ENCODE measurements at regions not wholly inside any gene's neighbourhood (a gene's known extent, or its start where the extent isn't known, plus 50 kb on each side); places are given as distances from the start of the nearest gene placed in this dataset.

- no peak for DNase-seq
Measured at GRCh38 chr13:38520041-38520440, 166.8 kb upstream of the FREM2 start.

GRCh38 chr13:38527140-38527539 is 159.7 kb upstream of the FREM2 start:
- DNase-seq = no peak

DNA sequence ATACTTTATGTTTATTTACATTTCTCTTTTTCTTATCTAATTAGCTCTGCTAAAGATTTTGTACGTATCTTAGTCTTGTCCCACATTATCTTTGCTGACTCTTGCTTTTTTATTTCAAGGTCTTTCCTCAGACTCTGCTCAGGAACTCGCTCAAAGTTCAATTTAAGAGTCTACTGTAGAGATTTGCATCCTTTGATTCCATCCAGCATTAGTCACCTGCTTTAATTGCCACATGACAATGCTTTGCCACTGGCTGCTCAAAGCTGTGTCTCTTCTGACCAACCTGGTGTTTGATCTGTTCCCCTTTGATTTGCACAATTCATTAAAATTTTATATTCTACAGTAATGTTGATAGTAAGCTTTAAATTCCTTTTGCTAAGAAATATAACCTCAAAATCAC is 157.9 kb upstream of the FREM2 start:
- no peak for DNase-seq

DNA sequence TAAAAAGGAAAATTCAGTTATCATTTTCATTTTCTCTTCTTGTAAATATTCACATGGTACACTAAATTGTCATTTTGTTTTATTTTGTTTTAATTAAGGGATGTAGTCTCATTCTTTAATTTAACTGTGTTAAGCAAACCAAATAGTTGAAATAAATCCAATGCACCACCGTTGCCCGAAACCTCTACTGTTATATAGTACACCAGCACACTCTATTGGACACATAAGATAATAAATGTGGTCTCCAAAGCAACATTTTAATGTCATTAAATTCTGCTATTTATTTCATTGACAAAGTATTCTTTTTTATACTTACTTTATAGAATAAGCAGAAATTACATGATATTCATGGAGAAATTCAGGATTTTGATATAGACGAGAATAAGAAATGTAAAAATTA is 156.4 kb upstream of the FREM2 start:
- DNase-seq = no peak

- DNase-seq = no peak
Measured at GRCh38 chr13:38535261-38535660, 151.6 kb upstream of the FREM2 start.

GRCh38 chr13:38537051-38537450 is 149.8 kb upstream of the FREM2 start:
- no peak for DNase-seq

DNA sequence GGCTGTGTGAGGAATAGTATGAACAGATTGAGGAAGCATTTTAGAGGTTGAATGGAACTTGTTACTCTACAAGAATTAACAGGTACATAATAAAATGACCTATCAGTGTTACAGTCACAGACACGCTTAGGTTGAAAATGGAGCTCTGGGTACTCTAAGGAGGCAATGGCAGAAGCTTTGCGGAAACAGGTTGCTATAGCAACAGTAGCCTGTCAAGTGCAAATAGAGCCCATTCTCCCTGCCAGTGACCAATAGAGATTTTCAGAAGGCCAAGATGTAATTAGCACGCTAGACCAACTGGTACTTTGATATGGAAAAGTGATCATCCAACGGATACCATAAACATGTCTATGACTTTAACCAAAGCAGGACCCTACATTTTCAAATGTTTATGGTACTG is 148.5 kb upstream of the FREM2 start:
- no peak for DNase-seq

DNA sequence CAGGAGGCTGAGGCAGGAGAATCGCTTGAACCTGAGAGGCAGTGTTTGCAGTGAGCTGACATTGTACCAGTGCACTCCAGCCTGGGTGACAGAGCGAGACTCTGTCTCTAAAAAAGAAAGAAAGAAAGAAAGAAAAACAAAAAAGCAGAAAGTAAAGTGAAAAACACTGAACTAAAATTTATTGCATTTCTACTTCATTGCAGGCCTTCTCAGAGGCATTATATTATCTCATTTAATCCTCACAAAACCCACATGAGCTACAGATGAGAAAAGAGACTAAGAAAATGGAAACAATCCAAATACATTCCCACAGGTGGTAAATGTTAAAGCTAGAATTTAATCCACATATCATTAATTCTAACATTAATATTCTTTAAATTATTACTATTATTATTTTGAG is 147.2 kb upstream of the FREM2 start:
- DNase-seq = no peak

GRCh38 chr13:38542601-38543000 is 144.3 kb upstream of the FREM2 start:
- no peak for DNase-seq

DNA sequence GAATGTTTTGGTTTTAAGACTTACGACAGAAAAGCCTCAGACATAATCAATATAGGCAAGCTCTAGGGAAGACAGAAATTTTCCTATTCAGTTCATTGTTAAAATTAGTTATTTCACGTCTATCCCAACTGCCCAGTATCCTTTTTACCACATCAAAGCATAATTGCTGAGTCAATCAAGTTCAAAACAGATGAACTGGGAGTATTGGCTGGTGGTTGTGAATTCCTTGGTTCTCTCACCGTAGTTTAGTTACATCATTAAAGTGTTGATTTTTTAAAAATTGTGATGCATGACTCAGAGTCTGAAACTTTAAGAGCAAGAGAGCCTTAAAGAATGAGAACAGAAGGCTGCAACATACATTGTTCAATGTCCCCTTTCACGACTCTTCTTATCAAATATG is 143.3 kb upstream of the FREM2 start:
- no peak for DNase-seq

GRCh38 chr13:38563739-38564138 is 123.1 kb upstream of the FREM2 start:
- no peak for DNase-seq

DNA sequence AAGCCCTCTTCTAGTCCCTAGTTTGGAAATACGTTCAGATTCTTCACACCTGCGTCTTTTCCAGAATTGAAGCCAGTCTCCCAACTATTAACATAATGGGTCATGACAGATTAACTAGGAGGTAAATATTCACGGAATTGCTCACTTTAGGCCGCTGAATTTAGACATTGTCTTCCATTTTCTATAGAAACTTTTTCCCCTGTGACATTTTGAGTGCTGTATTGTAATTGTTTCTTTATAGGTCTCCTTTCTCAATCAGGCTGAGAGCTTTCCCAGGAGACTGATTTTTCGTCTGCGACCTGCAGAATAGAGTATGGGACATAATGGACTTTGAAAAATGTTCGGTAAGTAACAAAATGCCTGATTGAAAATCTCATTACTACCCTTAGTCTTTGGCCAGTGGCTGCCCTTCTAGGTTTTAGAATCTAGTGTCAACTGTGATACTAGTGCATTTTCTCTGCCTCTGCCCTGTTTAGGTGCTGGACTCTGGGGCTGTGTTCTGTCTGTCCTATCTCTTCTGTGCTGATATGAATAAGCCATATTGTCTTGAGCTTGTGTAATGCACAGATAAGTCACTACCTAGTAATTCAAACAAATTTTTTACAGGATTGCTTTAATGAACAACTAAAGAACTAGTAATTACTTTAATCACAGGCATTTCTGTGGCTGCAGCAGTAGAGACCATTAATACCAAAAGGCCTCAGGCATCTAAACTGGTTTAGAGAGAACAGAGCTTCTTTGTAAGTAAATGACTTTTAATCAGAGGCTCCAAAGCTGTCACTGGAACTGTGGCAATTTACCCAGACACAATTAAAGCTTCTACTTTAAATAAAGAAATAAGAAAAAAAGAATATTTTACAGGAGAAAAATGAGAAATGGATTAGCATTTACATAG is 122.4 kb upstream of the FREM2 start:
- DNase-seq = no peak

GRCh38 chr13:38566023-38566422 is 120.9 kb upstream of the FREM2 start:
- no peak for DNase-seq

- DNase-seq = no peak
Measured at GRCh38 chr13:38566519-38566918, 120.4 kb upstream of the FREM2 start.

DNA sequence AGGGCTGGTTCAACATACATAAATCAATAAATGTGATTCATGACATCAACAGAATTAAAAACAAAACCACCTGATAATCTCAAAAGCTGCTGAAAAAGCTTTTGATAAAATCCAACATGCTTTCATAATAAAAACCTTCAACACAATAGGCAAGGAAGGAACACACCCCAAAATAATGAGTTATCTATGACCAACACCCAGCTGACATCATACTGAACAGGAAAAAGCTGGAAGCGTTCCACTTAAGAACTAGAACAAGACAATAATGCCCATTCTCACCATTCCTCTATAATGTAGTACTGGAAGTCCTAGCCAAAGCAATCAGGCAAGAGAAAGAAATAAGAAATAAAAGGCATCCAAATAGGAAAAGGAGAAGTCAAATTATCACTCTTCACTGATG is 116.2 kb upstream of the FREM2 start:
- no peak for DNase-seq

DNA sequence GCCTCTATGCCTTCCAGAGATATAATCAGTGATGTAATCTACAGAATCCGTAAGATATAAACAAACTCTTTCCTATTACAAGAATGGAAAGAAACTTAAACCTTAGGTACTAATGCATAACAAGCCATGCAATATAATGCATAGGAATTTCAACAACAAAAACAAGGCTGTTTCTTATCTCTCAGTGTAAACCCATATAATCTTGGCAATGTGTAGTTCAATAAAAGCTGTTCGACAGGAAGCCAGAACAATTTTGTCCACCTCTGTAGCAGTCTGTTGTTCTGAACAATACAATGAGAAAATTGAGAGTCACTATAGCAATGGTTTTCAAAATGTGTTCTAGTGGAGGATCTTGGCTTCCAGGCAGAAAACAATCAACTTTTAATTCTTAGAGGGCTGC is 111.5 kb upstream of the FREM2 start:
- DNase-seq = no peak

DNA sequence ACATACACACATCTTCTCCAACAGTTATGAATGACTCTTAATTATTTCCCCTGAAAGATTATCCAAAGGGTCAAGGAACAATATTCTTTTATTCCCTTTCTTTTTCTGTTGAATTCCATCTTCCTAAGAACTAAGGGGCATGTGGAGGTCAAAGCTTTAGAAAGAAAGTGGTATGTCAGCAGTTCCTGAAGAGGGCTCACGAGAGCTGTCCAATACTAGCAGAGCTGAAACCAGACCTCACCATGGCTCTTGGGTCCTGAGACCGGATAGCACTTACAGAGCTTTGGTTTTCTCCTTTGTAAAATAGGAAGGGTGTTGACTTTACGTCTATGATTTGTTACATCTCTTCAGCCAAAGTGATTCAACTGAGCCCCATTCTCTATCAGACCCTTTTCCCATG is 109.8 kb upstream of the FREM2 start:
- DNase-seq = no peak

GRCh38 chr13:38582133-38582532 is 104.7 kb upstream of the FREM2 start:
- peak; percentile 23 for DNase-seq

DNA sequence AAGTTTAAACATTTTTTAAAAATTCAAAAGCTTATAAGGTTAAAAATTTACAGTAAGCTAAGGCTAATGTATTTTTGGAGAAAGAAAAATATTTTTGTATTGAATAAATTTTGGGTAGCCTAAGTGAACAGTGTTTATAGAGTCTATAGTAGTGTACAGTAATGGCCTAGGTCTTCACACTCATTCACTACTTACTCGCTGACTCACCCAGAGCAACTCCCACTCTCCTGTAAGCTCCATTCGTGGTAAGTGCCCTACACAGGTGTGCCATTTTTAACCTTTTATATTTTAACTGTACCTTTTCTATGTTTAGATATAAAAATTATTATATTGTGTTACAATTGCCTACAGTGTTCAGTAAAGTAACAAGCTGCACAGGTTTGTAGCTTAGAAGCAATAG is 96.6 kb upstream of the FREM2 start:
- DNase-seq = no peak

GRCh38 chr13:38590796-38591507 is 95.9 kb upstream of the FREM2 start:
- no peak for DNase-seq

- no peak for DNase-seq
Measured at GRCh38 chr13:38602266-38602665, 84.6 kb upstream of the FREM2 start.

DNA sequence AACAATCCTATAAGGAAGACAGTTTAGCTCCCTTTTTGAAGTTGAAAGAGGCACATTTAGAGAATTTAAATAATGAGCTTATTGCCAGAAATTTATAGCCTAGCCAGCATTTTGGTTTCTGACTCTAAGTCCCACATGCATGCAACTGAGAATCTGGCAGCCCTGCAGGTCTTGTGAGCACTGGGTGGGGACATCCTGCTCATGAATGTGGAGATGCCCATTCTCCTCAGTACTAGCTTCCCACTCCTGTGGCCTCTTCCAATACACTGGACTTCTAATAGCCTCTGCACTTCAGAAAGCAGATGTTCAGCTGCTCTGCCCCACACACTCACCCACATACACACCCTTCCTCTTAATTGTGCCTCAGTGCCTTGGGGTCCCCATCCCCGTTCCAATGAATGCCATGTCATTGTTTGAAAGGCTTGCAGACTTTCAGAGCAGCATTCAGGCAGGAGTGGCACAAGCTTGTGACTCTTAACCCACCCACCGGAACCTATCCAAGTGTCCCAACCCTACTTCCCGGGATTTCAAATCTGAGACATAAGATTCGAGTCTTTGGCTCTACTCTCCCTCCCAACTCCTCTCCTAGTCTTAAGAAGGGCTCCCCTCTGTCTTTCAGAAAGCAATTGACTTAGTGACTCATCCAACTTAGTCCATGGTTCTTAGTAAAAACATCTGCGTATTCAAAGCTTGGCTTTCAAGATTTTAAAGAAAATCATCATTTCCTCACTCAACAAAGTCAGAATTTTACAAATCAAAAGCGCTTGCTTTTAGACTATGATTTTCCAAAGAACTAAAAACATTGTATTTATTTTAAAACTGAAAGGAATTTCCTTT is 80.0 kb upstream of the FREM2 start:
- no peak for DNase-seq

DNA sequence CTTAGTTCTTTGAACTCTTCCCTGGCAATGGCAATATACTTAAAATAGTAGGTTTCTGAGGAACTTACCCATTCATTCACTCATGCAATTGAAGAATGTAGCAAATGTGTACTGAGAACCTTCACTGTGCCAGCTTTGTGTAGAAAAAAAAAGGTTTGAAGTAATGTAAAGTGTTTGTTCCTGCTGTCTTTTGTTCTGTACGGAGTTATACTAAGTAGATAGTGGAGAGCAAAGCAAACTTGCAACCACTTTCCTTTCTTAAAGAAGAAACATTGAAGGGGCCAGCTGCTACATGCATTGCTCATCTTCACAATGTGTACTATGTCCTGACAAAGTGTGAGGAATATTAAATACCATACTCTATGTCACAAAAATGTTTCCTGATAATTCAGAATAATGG is 68.9 kb upstream of the FREM2 start:
- no peak for DNase-seq

DNA sequence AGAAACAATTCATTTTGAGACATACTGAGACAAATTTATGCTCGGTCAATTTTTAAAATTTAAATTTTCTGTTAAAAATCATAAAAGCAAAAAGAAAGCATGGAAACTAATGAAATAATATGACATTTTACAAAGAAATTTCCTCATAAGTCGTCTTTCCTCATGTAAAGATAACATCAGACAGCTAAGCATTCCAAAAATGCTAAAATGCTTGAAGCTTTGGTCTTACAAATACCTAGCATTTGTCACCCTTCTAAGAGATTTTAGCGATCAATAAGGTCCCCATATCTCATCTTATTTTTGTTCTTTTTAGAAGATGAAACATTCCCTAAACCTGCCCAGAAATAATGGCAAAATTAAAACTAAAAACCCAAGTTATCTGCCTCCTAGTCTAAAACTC is 68.5 kb upstream of the FREM2 start:
- DNase-seq = no peak
